Stimulated activated CD8-positive, alpha-beta memory T cell treated with anti-CD3 and anti-CD28 coated beads, Interleukin-4, amount 100 ng/mL, for 4 hours (primary cell): ENCODE measurements at regions not wholly inside any gene's neighbourhood (a gene's known extent, or its start where the extent isn't known, plus 50 kb on each side); places are given as distances from the start of the nearest gene placed in this dataset.

Experiments
- DNase-seq, 2 donors: peaks; one replicate each; pipeline ENCODE4 v3.0.0-alpha.2; 2020; ENCODE audit warnings: low read depth in 2 of 2, low spot score in 1 of 2

GRCh38 chr1:193726722-193727121, 540.3 kb upstream of the B3GALT2 start:
- DNase-seq = no peak

- no peak for DNase-seq
Observed at GRCh38 chr1:193712392-193712791, 526.0 kb upstream of the B3GALT2 start.

GRCh38 chr1:193709607-193710006, 523.2 kb upstream of the B3GALT2 start:
- DNase-seq = no peak

GRCh38 chr1:193707271-193708021, 521.0 kb upstream of the B3GALT2 start:
- no peak for DNase-seq

- DNase-seq = no peak
Observed at GRCh38 chr1:193706766-193707165, 520.4 kb upstream of the B3GALT2 start.

- no peak for DNase-seq
Observed at GRCh38 chr1:193705554-193705981, 519.2 kb upstream of the B3GALT2 start.

GRCh38 chr1:193703655-193704054, 517.2 kb upstream of the B3GALT2 start:
- no peak for DNase-seq

- no peak for DNase-seq
Observed at GRCh38 chr1:193703121-193703520, 516.7 kb upstream of the B3GALT2 start.

GRCh38 chr1:193701759-193702158, 515.3 kb upstream of the B3GALT2 start:
- no peak for DNase-seq

GRCh38 chr1:193700710-193701355, 514.4 kb upstream of the B3GALT2 start:
- no peak for DNase-seq

GRCh38 chr1:193699261-193699660, 512.8 kb upstream of the B3GALT2 start:
- no peak for DNase-seq

GRCh38 chr1:193697776-193698175, 511.4 kb upstream of the B3GALT2 start:
- DNase-seq = no peak

GRCh38 chr1:193697115-193697762, 510.8 kb upstream of the B3GALT2 start:
- DNase-seq = no peak

- DNase-seq = no peak
Observed at GRCh38 chr1:193694741-193695140, 508.3 kb upstream of the B3GALT2 start.

GRCh38 chr1:193685986-193686385, 499.6 kb upstream of the B3GALT2 start:
- no peak for DNase-seq

GRCh38 chr1:193681422-193681821, 495.0 kb upstream of the B3GALT2 start:
- no peak for DNase-seq

GRCh38 chr1:193680924-193681316, 494.5 kb upstream of the B3GALT2 start:
- DNase-seq = no peak

GRCh38 chr1:193680247-193680923, 494.0 kb upstream of the B3GALT2 start:
- no peak for DNase-seq

- DNase-seq = no peak
Observed at GRCh38 chr1:193677874-193678273, 491.5 kb upstream of the B3GALT2 start.

GRCh38 chr1:193676996-193677549, 490.7 kb upstream of the B3GALT2 start:
- no peak for DNase-seq

- no peak for DNase-seq
Observed at GRCh38 chr1:193674292-193674944, 488.0 kb upstream of the B3GALT2 start.
